Esophagus mucosa (tissue), 1 donor: ENCODE measurements at regions not wholly inside any gene's neighbourhood (a gene's known extent, or its start where the extent isn't known, plus 50 kb on each side); places are given as distances from the start of the nearest gene placed in this dataset.

Source experiments
- ATAC-seq: fragments of 200-7000 bp; cut with Tn5 transposase; one replicate; pipeline ENCODE4 v1.9.1; 2020
- donor health status: DM: yes; HTN: yes; CAD: no.

DNA sequence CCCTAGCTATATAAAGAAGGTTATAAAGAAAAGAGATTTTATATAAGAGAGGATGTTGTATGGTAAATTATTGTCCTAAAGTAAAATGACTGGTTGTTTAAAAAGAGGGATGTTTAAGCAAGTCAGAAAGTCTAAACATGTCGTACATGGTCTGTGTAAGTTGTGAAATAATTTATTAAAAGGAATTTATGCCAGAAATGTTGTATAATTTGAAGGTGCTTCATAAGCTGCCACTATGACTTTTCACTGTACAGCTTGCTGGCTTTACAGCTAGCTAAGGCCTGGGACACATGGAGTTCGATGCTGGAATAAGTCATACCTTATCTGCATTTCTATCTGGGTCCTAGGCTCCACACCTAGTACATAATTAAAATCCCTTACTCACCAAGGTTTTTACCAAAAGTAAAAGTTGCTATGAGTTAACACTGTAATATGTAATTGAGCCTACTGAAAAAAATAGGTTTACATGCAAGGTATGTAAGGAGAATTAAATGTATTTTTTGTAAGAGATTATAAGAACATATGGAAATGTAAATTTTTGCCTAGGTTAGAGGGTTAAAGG lies 59.0 kb upstream of the EDEM3 start:
- ATAC-seq: no peak

- ATAC-seq: no peak
Observed at GRCh38 chr1:184811439-184812111, 56.9 kb upstream of the EDEM3 start.

DNA sequence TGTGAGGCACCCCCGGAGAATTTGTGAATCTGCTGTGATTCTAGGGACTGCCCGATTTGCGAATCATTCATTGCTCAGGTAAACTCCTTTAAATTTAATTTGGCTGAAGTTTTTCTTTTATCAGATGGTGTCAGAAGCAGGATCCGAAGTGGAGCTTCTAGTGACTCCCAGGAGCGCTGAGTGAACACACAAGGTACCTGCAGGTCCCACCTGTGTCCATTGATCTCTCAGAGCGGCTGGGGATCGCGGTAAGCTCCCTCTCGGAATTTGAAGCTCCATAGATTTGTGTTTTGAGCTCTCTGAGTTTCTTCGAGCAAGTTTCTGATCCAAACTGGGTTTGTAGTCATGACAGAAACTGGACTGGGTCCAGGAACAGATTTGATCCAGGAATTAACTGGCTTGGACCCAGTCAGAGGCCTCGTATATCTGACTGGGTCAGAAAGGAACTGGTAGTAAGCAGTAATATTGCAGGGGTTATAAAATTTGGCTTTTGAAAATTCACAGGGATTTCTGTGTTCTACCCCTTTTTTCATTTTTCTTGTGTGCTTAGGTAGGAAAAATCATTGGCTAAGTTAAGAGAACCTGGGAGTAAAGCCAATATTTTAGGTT lies 56.2 kb upstream of the EDEM3 start:
- no peak for ATAC-seq

DNA sequence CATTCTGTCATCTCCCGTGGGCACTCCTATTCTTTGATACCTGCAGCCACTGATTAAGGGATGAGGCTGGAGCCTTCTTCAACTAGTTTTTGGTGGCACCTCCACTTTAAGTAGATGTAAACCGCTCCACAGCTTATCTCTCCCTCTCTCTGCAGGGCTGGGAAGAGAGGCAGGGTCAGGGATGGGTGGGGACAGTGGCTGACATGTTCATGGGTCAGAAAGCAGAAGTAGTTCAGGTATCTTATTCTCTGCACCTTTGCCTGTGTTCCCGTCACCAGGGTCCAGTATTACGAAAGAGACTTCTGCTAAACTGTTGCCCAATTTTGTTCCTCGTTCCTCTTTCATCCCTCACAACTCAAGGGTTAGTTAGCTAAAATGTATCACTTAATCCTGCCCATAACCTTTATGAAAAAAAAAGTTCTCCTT lies 51.7 kb upstream of the EDEM3 start:
- ATAC-seq: peak; percentile 21

DNA sequence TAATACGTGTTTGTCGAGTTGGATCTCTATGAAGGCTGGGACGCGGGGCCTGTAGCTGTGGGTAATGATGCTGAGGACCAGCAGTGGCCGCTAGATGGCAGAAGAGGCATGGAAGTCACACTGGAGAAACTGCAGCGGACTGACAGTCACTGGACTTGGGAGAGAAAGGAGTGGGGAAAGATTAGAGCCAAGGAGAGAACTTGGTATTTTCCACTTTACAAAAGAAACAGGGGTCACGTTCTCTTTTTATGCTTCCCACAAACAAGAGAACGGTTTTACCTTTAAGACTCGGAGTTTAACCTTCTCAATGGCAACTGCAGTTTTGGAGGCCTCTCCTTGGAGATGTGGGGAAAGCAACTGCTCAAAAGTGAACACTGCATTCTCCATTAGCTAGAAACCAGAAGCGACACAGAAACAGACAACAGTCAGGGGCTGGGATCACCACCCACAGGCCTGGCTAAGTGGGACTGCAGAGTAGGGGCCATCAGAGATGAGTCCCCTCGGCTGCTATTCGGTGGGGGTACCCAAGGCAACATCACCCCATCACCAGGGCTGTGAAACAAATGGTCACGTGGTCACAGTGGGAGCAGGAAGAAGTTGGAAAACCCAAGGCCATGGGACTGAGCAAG lies 51.1 kb upstream of the EDEM3 start:
- peak; percentile 92 for ATAC-seq
